ENCODE measurements at regions not wholly inside any gene's neighbourhood (a gene's known extent, or its start where the extent isn't known, plus 50 kb on each side); places are given as distances from the start of the nearest gene placed in this dataset.

DNA sequence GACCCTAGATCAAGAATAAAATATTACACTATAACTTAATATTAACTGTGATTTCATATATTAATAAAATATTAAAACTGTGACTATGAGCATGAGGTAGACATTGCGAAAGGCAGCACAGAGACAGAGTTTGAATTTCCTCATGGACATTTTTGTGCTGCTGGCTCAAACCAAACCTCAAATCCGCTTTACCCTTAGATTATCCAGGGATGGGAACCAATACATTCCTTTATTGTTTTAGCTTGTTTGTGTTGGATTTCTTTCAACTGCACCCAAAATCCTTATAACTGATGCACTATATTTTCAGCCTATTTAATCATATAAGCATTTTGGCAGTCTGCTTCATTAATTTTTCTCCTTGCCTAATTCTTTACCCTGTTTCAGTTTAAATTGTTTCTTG is 436.7 kb downstream of the ATP23 start:
- no peaks in the 10 kb centered on the region for H3K4me1 ChIP-seq (ENCODE audit: insufficient read depth, low read length)
- CTCF ChIA-PET (ENCODE audit: partially characterized antibody) = interaction anchor here (0.8 kb wide), 1 partner anchor 17 kb away, joined by 3 read pairs; no protein-coding TSS in a partner anchor
- Mint-ChIP-seq H3K4me3 (no peak overlapping the region), H3K4me1 (no peaks in the 10 kb centered on the region), H3K27ac (no peak overlapping the region), H3K9me3 (peaks cover 0 to 3% (median 0%) of the 10 kb centered on the region in 8 donors), H3K36me3 (no peaks in the 10 kb centered on the region), H3K27me3 (peaks cover 5 to 7% of the 10 kb centered on the region in 2 donors)
- intact Hi-C loops (cut with micrococcal nuclease) = no loop called here
- H3K36me3 ChIP-seq (ENCODE audit: insufficient read depth, low read length) = no peaks in the 10 kb centered on the region
- H3K4me3 ChIP-seq (ENCODE audit: low read length in 2 of 2) = no peak overlapping the region
- no peak for DNase-seq
- H3K27ac ChIP-seq (ENCODE audit: low read depth, low read length) = no peak overlapping the region
- H3K9me3 ChIP-seq (ENCODE audit: control insufficient read depth in 1 of 2, low read length in 2 of 2) = no peaks in the 10 kb centered on the region
- POLR2A ChIA-PET (ENCODE audit: partially characterized antibody) = no interaction called here
- no peaks in the 10 kb centered on the region for H3K27me3 ChIP-seq (ENCODE audit: insufficient read depth, low read length)

DNA sequence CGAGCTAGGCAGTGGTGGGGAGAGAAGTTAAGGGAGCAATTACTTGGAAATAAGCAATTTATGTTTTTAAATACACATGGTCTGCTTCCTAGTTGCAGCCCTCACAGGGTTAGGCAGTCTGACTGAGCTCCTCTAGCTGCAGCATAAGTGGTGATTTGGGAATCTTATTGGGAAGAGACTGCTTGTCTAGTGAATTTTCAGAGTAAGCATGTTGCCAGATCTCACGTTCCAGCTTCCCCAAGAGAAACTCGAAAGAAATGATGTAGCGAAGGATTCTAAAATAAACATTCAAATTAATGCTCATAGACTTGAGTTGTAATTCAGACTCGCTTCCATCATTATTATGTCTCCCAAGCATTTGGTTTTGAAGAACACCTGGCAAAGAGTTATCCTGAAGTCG is 440.2 kb downstream of the ATP23 start:
- no peaks in the 10 kb centered on the region for H3K36me3 Mint-ChIP-seq
- H3K9me3 Mint-ChIP-seq = peaks cover 0 to 3% (median 0%) of the 10 kb centered on the region in 8 donors
- no peaks in the 10 kb centered on the region for H3K4me1 Mint-ChIP-seq
- Histone ChIP-seq H3K9me3 (ENCODE audit: control insufficient read depth in 1 of 2, low read length in 2 of 2) (no peaks in the 10 kb centered on the region), H3K27ac (ENCODE audit: low read depth, low read length) (no peak overlapping the region), H3K36me3 (ENCODE audit: insufficient read depth, low read length) (no peaks in the 10 kb centered on the region), H3K4me3 (ENCODE audit: low read length in 2 of 2) (no peak overlapping the region), H3K4me1 (ENCODE audit: insufficient read depth, low read length) (no peaks in the 10 kb centered on the region), H3K27me3 (ENCODE audit: insufficient read depth, low read length) (peaks cover 2% of the 10 kb centered on the region)
- H3K27me3 Mint-ChIP-seq = peaks cover 5 to 7% of the 10 kb centered on the region in 2 donors
- no peak overlapping the region for H3K4me3 Mint-ChIP-seq
- ChIA-PET CTCF (ENCODE audit: partially characterized antibody) (interaction anchor here (1.0 kb wide), 1 partner anchor 10 kb away, joined by 3 read pairs; no protein-coding TSS in a partner anchor), POLR2A (ENCODE audit: partially characterized antibody) (no interaction called here)
- intact Hi-C loops (cut with micrococcal nuclease) = no loop called here
- DNase-seq = no peak
- H3K27ac Mint-ChIP-seq = no peak overlapping the region

DNA sequence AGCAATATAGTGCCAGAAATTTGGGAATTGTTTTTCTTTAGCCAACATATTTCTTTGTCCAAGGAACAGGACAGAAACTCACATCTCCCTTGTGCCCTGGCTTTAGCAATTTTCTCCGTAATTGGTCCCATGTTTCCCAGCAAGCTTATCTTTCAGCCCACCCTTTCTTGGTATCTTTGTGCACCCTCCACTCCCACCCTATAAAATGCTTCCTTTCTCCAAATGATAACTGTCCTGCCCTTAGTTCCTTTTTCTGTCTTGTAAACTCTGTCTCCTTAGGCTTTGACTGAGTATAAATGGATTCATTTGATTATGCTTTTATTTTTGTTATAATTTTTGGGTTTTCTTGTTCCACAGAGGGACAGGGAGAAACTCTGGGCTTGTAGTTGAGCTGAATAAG is 442.8 kb downstream of the ATP23 start:
- no peaks in the 10 kb centered on the region for H3K9me3 ChIP-seq (ENCODE audit: control insufficient read depth in 1 of 2, low read length in 2 of 2)
- Mint-ChIP-seq H3K4me1 (no peaks in the 10 kb centered on the region), H3K27ac (no peak overlapping the region), H3K36me3 (no peaks in the 10 kb centered on the region), H3K9me3 (peaks cover 0 to 3% (median 0%) of the 10 kb centered on the region in 8 donors), H3K4me3 (no peak overlapping the region), H3K27me3 (peaks cover 4 to 5% of the 10 kb centered on the region in 2 donors)
- no peaks in the 10 kb centered on the region for H3K4me1 ChIP-seq (ENCODE audit: insufficient read depth, low read length)
- no peaks in the 10 kb centered on the region for H3K36me3 ChIP-seq (ENCODE audit: insufficient read depth, low read length)
- peaks cover 4% of the 10 kb centered on the region for H3K27me3 ChIP-seq (ENCODE audit: insufficient read depth, low read length)
- intact Hi-C loops (cut with micrococcal nuclease) = no loop called here
- H3K27ac ChIP-seq (ENCODE audit: low read depth, low read length) = no peak overlapping the region
- no peak overlapping the region for H3K4me3 ChIP-seq (ENCODE audit: low read length in 2 of 2)
- ChIA-PET POLR2A (ENCODE audit: partially characterized antibody) (no interaction called here), CTCF (ENCODE audit: partially characterized antibody) (no interaction called here)
- no peak for DNase-seq

DNA sequence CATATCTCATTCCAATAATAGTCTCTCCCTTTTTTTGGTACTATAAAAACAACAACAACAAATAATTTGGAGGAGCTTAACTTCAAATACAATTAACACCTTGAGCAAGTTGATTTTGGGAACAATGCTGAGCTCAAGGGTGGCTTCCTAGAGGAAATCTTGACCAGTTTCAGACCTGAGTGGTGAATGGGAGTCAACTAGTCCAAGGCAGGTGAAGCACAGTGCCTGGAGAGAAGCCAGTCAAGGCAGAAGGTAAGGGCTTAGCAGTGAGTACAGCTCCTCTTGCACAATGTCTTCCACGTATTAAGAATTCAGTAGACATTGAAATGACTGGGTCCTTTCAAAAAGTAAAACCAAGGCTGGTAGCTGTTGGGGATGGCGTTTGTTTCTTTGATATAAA is 444.8 kb downstream of the ATP23 start:
- ChIA-PET CTCF (ENCODE audit: partially characterized antibody) (no interaction called here), POLR2A (ENCODE audit: partially characterized antibody) (no interaction called here)
- H3K27ac Mint-ChIP-seq = no peak overlapping the region
- Histone ChIP-seq H3K27ac (ENCODE audit: low read depth, low read length) (no peak overlapping the region), H3K27me3 (ENCODE audit: insufficient read depth, low read length) (peaks cover 4% of the 10 kb centered on the region), H3K9me3 (ENCODE audit: control insufficient read depth in 1 of 2, low read length in 2 of 2) (no peaks in the 10 kb centered on the region), H3K36me3 (ENCODE audit: insufficient read depth, low read length) (no peaks in the 10 kb centered on the region), H3K4me3 (ENCODE audit: low read length in 2 of 2) (no peak overlapping the region), H3K4me1 (ENCODE audit: insufficient read depth, low read length) (no peaks in the 10 kb centered on the region)
- intact Hi-C loops (cut with micrococcal nuclease) = no loop called here
- no peaks in the 10 kb centered on the region for H3K36me3 Mint-ChIP-seq
- peaks cover 4% of the 10 kb centered on the region in 2 donors for H3K27me3 Mint-ChIP-seq
- DNase-seq = no peak
- H3K9me3 Mint-ChIP-seq = peaks cover 0 to 3% (median 0%) of the 10 kb centered on the region in 8 donors
- no peak overlapping the region for H3K4me3 Mint-ChIP-seq
- no peaks in the 10 kb centered on the region for H3K4me1 Mint-ChIP-seq

DNA sequence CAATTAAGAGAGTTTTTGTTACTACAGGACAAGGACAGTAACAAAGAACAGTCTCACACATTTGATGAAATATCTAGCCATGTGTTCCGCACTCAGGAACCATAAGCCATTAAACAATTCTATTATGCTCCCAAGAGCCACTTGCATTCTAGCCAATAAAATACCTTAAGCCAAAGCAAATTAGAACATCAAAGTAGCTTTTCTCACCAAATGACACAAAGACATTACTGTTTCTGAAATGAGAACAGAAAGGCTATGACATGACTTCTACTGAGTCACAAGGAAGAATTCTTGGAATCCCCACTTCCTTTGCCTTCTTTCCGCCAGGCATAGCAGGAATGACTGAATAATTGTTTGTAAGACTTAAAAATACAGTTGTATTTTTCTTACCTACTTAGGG is 445.8 kb downstream of the ATP23 start:
- Histone ChIP-seq H3K27me3 (ENCODE audit: insufficient read depth, low read length) (peaks cover 4% of the 10 kb centered on the region), H3K9me3 (ENCODE audit: control insufficient read depth in 1 of 2, low read length in 2 of 2) (no peaks in the 10 kb centered on the region), H3K27ac (ENCODE audit: low read depth, low read length) (no peak overlapping the region), H3K4me3 (ENCODE audit: low read length in 2 of 2) (no peak overlapping the region), H3K4me1 (ENCODE audit: insufficient read depth, low read length) (no peaks in the 10 kb centered on the region), H3K36me3 (ENCODE audit: insufficient read depth, low read length) (no peaks in the 10 kb centered on the region)
- H3K27ac Mint-ChIP-seq = no peak overlapping the region
- H3K27me3 Mint-ChIP-seq = peaks cover 2 to 4% of the 10 kb centered on the region in 2 donors
- no peak overlapping the region for H3K4me3 Mint-ChIP-seq
- H3K9me3 Mint-ChIP-seq = no peaks in the 10 kb centered on the region
- ChIA-PET CTCF (ENCODE audit: partially characterized antibody) (no interaction called here), POLR2A (ENCODE audit: partially characterized antibody) (no interaction called here)
- DNase-seq = no peak
- intact Hi-C loops (cut with micrococcal nuclease) = no loop called here
- no peaks in the 10 kb centered on the region for H3K36me3 Mint-ChIP-seq
- H3K4me1 Mint-ChIP-seq = no peaks in the 10 kb centered on the region

DNA sequence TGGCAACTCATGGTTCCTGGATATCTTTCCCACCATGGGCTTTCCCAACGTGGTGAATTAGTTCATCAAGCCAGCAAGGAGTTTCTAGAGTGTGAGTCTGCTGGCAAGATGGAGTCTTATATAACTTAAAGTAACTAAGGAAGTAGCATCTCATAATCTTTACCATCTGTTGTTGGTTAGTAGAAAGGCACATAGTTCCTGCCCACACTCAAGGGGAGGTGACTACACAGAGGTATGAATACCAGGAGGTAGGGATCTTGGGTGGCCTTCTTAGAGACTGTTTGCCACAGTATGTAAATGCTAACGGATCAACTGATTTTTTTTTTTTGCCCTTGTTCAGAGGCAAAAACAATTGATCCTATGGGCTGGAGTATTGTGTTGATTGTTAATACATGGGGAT is 446.9 kb downstream of the ATP23 start:
- ChIA-PET POLR2A (ENCODE audit: partially characterized antibody) (no interaction called here), CTCF (ENCODE audit: partially characterized antibody) (no interaction called here)
- Mint-ChIP-seq H3K4me1 (no peaks in the 10 kb centered on the region), H3K36me3 (no peaks in the 10 kb centered on the region), H3K27ac (peak overlapping the region in 1 of 7 donors; percentile 43), H3K9me3 (no peaks in the 10 kb centered on the region), H3K27me3 (peaks cover 0 to under 1% of the 10 kb centered on the region in 2 donors), H3K4me3 (no peak overlapping the region)
- Histone ChIP-seq H3K27ac (ENCODE audit: low read depth, low read length) (no peak overlapping the region), H3K27me3 (ENCODE audit: insufficient read depth, low read length) (peaks cover 4% of the 10 kb centered on the region), H3K36me3 (ENCODE audit: insufficient read depth, low read length) (no peaks in the 10 kb centered on the region), H3K9me3 (ENCODE audit: control insufficient read depth in 1 of 2, low read length in 2 of 2) (no peaks in the 10 kb centered on the region), H3K4me1 (ENCODE audit: insufficient read depth, low read length) (no peaks in the 10 kb centered on the region), H3K4me3 (ENCODE audit: low read length in 2 of 2) (no peak overlapping the region)
- intact Hi-C loops (cut with micrococcal nuclease) = no loop called here
- DNase-seq = no peak

DNA sequence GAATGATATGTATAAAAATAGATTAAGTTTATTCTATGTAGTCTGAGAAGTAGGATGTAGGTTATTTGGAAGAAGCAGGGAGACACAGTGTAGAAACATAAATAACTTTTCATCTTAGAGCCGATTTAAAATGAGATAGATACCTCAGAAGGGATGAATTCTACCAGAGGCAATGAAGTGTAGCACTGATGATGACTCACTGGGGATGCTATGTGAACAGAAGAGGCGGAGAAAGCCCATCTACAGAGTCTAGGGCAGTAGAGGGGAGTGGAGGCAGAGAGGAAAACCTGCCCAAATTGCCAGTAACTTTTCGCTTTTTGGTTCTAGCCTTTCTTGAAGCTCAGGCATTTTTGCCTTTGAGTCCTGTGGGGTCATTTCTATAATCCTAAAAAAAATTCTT is 451.8 kb downstream of the ATP23 start:
- Histone ChIP-seq H3K4me3 (ENCODE audit: low read length in 2 of 2) (no peak overlapping the region), H3K27ac (ENCODE audit: low read depth, low read length) (no peak overlapping the region), H3K27me3 (ENCODE audit: insufficient read depth, low read length) (no peaks in the 10 kb centered on the region), H3K4me1 (ENCODE audit: insufficient read depth, low read length) (no peaks in the 10 kb centered on the region), H3K9me3 (ENCODE audit: control insufficient read depth in 1 of 2, low read length in 2 of 2) (no peaks in the 10 kb centered on the region), H3K36me3 (ENCODE audit: insufficient read depth, low read length) (no peaks in the 10 kb centered on the region)
- no peak for DNase-seq
- H3K9me3 Mint-ChIP-seq = peaks cover 0 to 3% (median 0%) of the 10 kb centered on the region in 8 donors
- H3K36me3 Mint-ChIP-seq = no peaks in the 10 kb centered on the region
- H3K27me3 Mint-ChIP-seq = no peaks in the 10 kb centered on the region
- POLR2A ChIA-PET (ENCODE audit: partially characterized antibody) = no interaction called here
- peak overlapping the region in 1 of 7 donors; percentile 7 for H3K27ac Mint-ChIP-seq
- intact Hi-C loops (cut with micrococcal nuclease) = no loop called here
- CTCF ChIA-PET (ENCODE audit: partially characterized antibody) = no interaction called here
- no peak overlapping the region for H3K4me3 Mint-ChIP-seq
- no peaks in the 10 kb centered on the region for H3K4me1 Mint-ChIP-seq

DNA sequence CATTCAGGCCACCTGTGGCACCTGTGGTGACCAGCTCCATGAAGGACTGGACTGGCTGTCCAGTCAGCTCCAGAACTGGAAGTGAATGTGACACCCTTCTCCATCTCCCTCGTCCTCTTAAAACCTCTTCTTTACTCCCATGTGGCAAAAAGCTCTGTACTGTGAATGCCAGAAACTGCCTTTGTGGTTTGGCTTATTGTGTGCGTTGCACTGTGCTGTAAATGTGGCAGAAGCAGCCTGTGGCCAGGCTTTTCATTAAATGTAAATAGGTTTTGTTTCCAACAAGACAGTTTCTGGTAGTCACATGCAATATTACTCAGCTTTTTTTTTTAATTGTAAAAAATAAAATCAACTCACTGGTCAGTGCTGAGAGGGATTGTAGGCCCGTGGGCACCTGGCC is 453.7 kb downstream of the ATP23 start:
- H3K4me1 ChIP-seq (ENCODE audit: insufficient read depth, low read length) = no peaks in the 10 kb centered on the region
- Mint-ChIP-seq H3K27ac (no peak overlapping the region), H3K4me3 (no peak overlapping the region), H3K4me1 (no peaks in the 10 kb centered on the region), H3K36me3 (no peaks in the 10 kb centered on the region), H3K27me3 (no peaks in the 10 kb centered on the region), H3K9me3 (peaks cover 2 to 14% (median 6%) of the 10 kb centered on the region in 8 donors)
- CTCF ChIA-PET (ENCODE audit: partially characterized antibody) = interaction anchor here (0.9 kb wide), 1 partner anchor 17 kb away, joined by 3 read pairs; no protein-coding TSS in a partner anchor
- H3K9me3 ChIP-seq (ENCODE audit: control insufficient read depth in 1 of 2, low read length in 2 of 2) = no peaks in the 10 kb centered on the region
- POLR2A ChIA-PET (ENCODE audit: partially characterized antibody) = interaction anchor here (0.6 kb wide), 1 partner anchor 27 kb away, joined by 3 read pairs; no protein-coding TSS in a partner anchor
- H3K4me3 ChIP-seq (ENCODE audit: low read length in 2 of 2) = no peak overlapping the region
- no peaks in the 10 kb centered on the region for H3K36me3 ChIP-seq (ENCODE audit: insufficient read depth, low read length)
- H3K27me3 ChIP-seq (ENCODE audit: insufficient read depth, low read length) = no peaks in the 10 kb centered on the region
- intact Hi-C loops (cut with micrococcal nuclease) = no loop called here
- DNase-seq = no peak
- H3K27ac ChIP-seq (ENCODE audit: low read depth, low read length) = no peak overlapping the region

Measured in CD4-positive, alpha-beta memory T cell (primary cell).